ENCODE measurements at regions not wholly inside any gene's neighbourhood (a gene's known extent, or its start where the extent isn't known, plus 50 kb on each side); places are given as distances from the start of the nearest gene placed in this dataset.

DNA sequence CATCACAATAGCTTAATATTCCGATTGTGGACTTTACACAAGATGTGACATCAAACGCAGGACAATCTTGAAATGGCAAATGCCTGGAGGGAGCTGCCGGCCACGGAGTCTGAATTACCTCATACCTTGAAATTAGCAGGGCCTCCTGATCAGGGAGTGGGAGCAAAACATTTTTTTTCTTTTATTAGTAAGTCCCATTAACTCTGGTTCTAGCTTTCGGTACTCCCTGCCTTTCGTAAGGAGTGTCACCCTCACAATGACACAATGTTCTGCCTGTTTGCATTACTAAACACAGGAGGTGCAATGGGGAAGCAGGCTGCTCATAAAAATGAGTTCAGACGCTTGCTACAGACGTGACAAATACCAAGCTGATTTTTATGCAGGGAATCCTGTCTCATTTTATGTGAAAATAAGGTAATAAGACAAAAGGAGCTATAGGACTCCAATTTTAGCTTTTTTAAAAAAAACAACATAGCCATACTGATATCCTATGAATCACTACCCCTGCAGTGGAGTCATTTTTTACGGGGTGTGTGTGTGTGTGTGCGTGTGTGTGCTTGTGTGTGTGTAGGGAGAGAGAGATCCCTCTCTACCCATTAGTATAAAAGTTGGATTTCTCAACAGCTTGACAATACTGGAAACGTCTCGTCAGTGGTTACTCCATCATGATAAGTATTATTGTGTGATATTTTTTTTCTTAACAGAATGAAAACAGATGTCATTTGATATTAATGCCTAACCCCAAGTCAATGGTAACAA is 205.1 kb upstream of the RUNX1 start:
- DNase-seq (ENCODE audit: low read depth, low spot score): peak; percentile 65
- no peak overlapping the region for H3K4me3 ChIP-seq (ENCODE audit: low read depth, low read length)
- TF ChIP-seq, protein P1, sequence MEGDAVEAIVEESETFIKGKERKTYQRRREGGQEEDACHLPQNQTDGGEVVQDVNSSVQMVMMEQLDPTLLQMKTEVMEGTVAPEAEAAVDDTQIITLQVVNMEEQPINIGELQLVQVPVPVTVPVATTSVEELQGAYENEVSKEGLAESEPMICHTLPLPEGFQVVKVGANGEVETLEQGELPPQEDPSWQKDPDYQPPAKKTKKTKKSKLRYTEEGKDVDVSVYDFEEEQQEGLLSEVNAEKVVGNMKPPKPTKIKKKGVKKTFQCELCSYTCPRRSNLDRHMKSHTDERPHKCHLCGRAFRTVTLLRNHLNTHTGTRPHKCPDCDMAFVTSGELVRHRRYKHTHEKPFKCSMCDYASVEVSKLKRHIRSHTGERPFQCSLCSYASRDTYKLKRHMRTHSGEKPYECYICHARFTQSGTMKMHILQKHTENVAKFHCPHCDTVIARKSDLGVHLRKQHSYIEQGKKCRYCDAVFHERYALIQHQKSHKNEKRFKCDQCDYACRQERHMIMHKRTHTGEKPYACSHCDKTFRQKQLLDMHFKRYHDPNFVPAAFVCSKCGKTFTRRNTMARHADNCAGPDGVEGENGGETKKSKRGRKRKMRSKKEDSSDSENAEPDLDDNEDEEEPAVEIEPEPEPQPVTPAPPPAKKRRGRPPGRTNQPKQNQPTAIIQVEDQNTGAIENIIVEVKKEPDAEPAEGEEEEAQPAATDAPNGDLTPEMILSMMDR (IDR thresholded peaks at IDR 0.05; ENCODE audit: low read depth, low read length): no peak
- in situ Hi-C loops (cut with HindIII; ENCODE audit: low sequenced_read_pairs): no loop called here

DNA sequence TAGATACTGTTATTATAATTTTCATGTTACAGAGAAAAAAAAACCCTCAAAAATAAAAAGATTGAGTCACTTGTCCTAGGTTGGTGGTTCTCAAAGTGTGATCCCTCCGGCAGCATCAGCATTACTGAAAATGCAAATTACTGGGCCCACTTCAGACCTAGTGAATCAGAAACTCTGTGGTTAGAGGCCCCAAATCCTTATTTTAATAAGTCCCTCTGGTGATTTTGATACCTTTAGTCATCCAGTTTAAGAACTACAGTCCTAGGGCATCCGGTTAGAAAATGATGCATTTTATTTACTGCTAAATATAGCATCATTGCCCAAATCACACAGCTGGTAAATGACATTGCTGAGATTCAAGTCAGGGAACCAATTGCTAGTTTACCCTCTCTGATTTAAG is 203.7 kb upstream of the RUNX1 start:
- H3K4me3 ChIP-seq (ENCODE audit: low read depth, low read length): no peak overlapping the region
- in situ Hi-C loops (cut with HindIII; ENCODE audit: low sequenced_read_pairs): no loop called here
- TF ChIP-seq, protein P1 (IDR thresholded peaks at IDR 0.05; ENCODE audit: low read depth, low read length): no peak
- DNase-seq (ENCODE audit: low read depth, low spot score): peak; percentile 30

DNA sequence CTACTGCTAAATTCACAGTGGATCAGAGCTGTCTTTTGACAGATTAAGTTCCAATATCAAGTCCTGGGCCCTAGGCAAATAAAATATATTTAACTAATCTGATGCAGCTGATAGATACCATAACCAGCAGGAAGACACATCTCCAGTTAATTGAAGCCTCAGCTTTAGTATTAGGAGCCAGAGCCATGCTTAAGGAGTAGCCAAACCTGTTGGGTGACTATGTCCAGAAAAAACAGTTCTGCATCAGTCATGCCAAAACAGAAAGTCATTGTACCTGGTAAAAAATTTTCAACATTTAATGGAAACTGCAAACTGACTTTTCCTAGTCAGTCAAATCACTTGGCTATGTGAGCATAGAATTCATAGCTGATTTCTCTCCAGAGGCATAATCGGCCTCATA is 200.5 kb upstream of the RUNX1 start:
- in situ Hi-C loops (cut with HindIII; ENCODE audit: low sequenced_read_pairs): no loop called here
- TF ChIP-seq, protein P1 (IDR thresholded peaks at IDR 0.05; ENCODE audit: low read depth, low read length): no peak
- H3K4me3 ChIP-seq (ENCODE audit: low read depth, low read length): no peak overlapping the region
- no peak for DNase-seq (ENCODE audit: low read depth, low spot score)

DNA sequence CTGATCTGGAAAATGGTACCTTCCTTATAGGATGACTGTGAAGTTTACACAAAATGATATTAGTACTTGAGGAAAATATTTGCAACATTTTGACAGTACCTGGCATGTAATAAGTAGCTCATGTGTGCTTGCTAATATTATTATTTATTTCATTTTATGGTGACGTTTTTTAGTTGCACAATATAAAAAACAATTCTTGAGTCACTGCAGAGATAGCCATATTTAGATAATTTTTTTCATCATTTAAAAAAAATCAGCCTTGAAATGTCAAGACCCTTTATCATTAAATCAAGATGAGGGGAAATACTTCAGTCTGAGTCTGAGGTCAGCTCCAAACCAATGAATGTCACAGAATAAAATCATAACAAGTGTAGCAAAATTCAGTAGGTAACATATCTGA is 196.8 kb upstream of the RUNX1 start:
- TF ChIP-seq, protein P1 (IDR thresholded peaks at IDR 0.05; ENCODE audit: low read depth, low read length): no peak
- in situ Hi-C loops (cut with HindIII; ENCODE audit: low sequenced_read_pairs): no loop called here
- no peak for DNase-seq (ENCODE audit: low read depth, low spot score)
- H3K4me3 ChIP-seq (ENCODE audit: low read depth, low read length): no peak overlapping the region

DNA sequence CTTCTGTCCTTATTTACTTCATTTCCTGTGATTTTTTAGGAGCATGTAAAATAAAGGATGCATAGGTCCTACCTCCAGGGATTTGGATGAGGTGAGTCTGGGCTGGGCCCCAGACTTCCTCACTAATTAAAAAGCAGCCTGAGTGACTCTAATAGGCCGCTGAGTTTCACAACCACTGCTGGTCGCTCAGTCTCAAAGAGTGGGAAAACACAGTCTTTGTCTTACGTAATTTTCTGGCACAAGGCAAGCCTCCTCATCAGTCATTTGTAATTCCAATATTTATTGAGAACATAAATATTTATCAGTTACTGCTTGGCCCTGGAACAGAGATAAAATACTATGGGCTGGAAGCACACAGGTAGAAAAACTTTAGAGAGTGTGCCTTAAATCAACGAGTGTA is 195.4 kb upstream of the RUNX1 start:
- in situ Hi-C loops (cut with HindIII; ENCODE audit: low sequenced_read_pairs): no loop called here
- no peak overlapping the region for H3K4me3 ChIP-seq (ENCODE audit: low read depth, low read length)
- TF ChIP-seq, protein P1 (IDR thresholded peaks at IDR 0.05; ENCODE audit: low read depth, low read length): no peak
- DNase-seq (ENCODE audit: low read depth, low spot score): no peak

DNA sequence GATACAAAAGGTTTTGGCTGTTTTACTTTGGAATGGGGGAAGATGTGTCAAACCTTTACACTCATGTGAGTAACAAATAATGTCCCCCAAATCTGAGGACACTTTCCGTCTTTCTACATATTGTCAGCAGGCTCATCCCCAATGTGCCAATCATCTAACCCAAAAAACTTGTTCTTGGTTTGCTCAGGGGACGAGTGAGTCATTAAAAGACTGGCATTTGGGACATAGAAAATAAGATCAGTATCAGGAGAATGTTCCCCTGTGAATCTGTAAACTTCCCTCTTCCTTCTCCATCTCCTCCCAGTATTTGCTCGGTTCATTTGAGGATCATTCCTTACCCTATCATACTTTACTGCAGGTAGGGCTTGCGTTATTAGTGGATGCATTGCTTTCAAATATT is 194.1 kb upstream of the RUNX1 start:
- TF ChIP-seq, protein P1 (IDR thresholded peaks at IDR 0.05; ENCODE audit: low read depth, low read length): no peak
- in situ Hi-C loops (cut with HindIII; ENCODE audit: low sequenced_read_pairs): no loop called here
- H3K4me3 ChIP-seq (ENCODE audit: low read depth, low read length): no peak overlapping the region
- DNase-seq (ENCODE audit: low read depth, low spot score): no peak
